Heart left ventricle (tissue), 16 donors: ENCODE measurements at regions not wholly inside any gene's neighbourhood (a gene's known extent, or its start where the extent isn't known, plus 50 kb on each side); places are given as distances from the start of the nearest gene placed in this dataset.

ENCODE experiments used
- ATAC-seq, 4 donors: fragments of 200-7000 bp; cut with Tn5 transposase; one replicate each; pipeline ENCODE4 v1.9.1; 2020 to 2022; ENCODE audit warnings: moderate library complexity in 4 of 4, mild to moderate bottlenecking in 3 of 4, moderate number of reproducible peaks in 1 of 4
- DNase-seq, 5 donors: peaks; one replicate each; pipeline ENCODE4 v3.0.0-alpha.2; 2020
- H3K27ac ChIP-seq, 12 donors: fragments of 200-600 bp; sonication (generic) in 4 of 12; one replicate each; pipeline versions ENCODE4 v1.5.0 to v1.8.0; 2016 to 2022; ENCODE audit warnings: mild to moderate bottlenecking in 2 of 12
- H3K27me3 ChIP-seq, 9 donors: fragments of 200-600 bp; sonication (generic) in 2 of 9; one replicate each; pipeline versions ENCODE4 v1.5.1 to v1.8.0; 2016 to 2022; ENCODE audit warnings: mild to moderate bottlenecking in 3 of 9
- H3K36me3 ChIP-seq, 9 donors: fragments of 200-600 bp; sonication (generic) in 2 of 9; one replicate each; pipeline versions ENCODE4 v1.5.0 to v1.8.0; 2018 to 2022; ENCODE audit warnings: mild to moderate bottlenecking in 2 of 9
- H3K4me1 ChIP-seq, 12 donors: fragments of 200-600 bp; sonication (generic) in 4 of 12; one replicate each; pipeline versions ENCODE4 v1.5.0 to v1.8.0; 2016 to 2022; ENCODE audit warnings: mild to moderate bottlenecking in 3 of 12
- H3K4me3 ChIP-seq, 12 donors: fragments of 200-600 bp; sonication (generic) in 4 of 12; one replicate each; pipeline versions ENCODE4 v1.5.0 to v1.8.0; 2017 to 2022; ENCODE audit warnings: mild to moderate bottlenecking in 9 of 12, moderate library complexity in 4 of 12
- H3K9me3 ChIP-seq, 12 donors: fragments of 200-600 bp; sonication (generic) in 4 of 12; one replicate each; pipeline versions ENCODE4 v1.5.0 to v1.8.0; 2016 to 2022; ENCODE audit warnings: mild to moderate bottlenecking in 1 of 12
- POLR2A ChIP-seq, 2 donors: fragments of 450-650 bp; IDR thresholded peaks; one replicate each; pipeline ENCODE4 v1.6.1; 2017; ENCODE audit warnings: antibody characterized with exemption in 2 of 2, mild to moderate bottlenecking in 2 of 2, moderate library complexity in 2 of 2
- WGBS, 4 donors: extraction: QIAGEN DNeasy Blood & Tissue Kit in 2 of 4; methylation state at CpG; one replicate each; pipeline versions ENCODE4 v1.1.5 to v1.1.7; 2013 to 2018; 5-methylcytosine and 5-hydroxymethylcytosine counted together
- intact Hi-C, 10 donors: fragments of 100-400 bp; cut with DNase I; formaldehyde crosslinking; loops; one replicate each; pipeline versions ENCODE4 v1.11.1 to v1.14.2; 2022
- TF ChIP-seq, protein P1 (sequence below), 12 donors: fragments of 200-600 bp; sonication (generic) in 4 of 12; IDR thresholded peaks; one replicate each; pipeline versions ENCODE4 v1.5.0 to v1.8.0; 2018 to 2022; ENCODE audit warnings: antibody characterized with exemption in 12 of 12, mild to moderate bottlenecking in 5 of 12
- donor health status: ischemic (EF 13 %, LVEDD 7.1; RV severe dilation, severe dysfunction).
- donor health status: healthy with polysubstance abuse.
- donor health status: DM: no; HTN: yes; CAD: no.
- donor health status: DM: no; HTN: no; CAD: no.
- donor health status: ischemic (EF 25% LVEDD 6.9; RV normal size, moderate dysfunction).
- donor health status: ischemic (EF 25% LVEDD 5.7; RV mildly dilated, moderate dysfunction).
- donor health status: healthy.
- donor health status: DM: yes; HTN: yes; CAD: no.
- donor health status: ischemic (EF 35%, LVEDD 5.7; RV mildly dilated, moderate dysfunction).
- donor health status: nonischemic (EF 11% LVEDD 7.7; RV severe dilation, severe dysfunction).
- donor health status: DM: yes; HTN: yes; CAD: no.
- donor health status: PGD.
- donor health status: ischemic (EF 29% LVEDD 5.4; RV normal size, mild dysfunction).
- donor health status: nonischemic (EF 23%, LVEDD 6.1; RV moderate dilation, normal function).

GRCh38 chr4:20358110-20358509 is 106.4 kb downstream of the SLIT2 start:
- intact Hi-C loops, result no loop called here
- WGBS, 4 donors, result 93 to 96% (median 95%) methylated on average over 8 of the region's 8 CpGs
- H3K27ac ChIP-seq, result no peak overlapping the region

GRCh38 chr4:20359692-20360091 is 108.0 kb downstream of the SLIT2 start:
- Histone ChIP-seq H3K9me3 (no peaks in the 10 kb centered on the region), H3K4me1 (peaks cover 0 to 3% (median 0%) of the 10 kb centered on the region in 12 donors), H3K27ac (no peak overlapping the region), H3K27me3 (no peaks in the 10 kb centered on the region), H3K4me3 (no peak overlapping the region), H3K36me3 (no peaks in the 10 kb centered on the region)
- TF ChIP-seq POLR2A (IDR thresholded peaks at IDR 0.05), result no peak
- TF ChIP-seq, protein P1, sequence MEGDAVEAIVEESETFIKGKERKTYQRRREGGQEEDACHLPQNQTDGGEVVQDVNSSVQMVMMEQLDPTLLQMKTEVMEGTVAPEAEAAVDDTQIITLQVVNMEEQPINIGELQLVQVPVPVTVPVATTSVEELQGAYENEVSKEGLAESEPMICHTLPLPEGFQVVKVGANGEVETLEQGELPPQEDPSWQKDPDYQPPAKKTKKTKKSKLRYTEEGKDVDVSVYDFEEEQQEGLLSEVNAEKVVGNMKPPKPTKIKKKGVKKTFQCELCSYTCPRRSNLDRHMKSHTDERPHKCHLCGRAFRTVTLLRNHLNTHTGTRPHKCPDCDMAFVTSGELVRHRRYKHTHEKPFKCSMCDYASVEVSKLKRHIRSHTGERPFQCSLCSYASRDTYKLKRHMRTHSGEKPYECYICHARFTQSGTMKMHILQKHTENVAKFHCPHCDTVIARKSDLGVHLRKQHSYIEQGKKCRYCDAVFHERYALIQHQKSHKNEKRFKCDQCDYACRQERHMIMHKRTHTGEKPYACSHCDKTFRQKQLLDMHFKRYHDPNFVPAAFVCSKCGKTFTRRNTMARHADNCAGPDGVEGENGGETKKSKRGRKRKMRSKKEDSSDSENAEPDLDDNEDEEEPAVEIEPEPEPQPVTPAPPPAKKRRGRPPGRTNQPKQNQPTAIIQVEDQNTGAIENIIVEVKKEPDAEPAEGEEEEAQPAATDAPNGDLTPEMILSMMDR (IDR thresholded peaks at IDR 0.05), result no peak
- intact Hi-C loops, result no loop called here
- no peak for DNase-seq
- no peak for ATAC-seq
- 89 to 100% (median 98%) methylated on average over 1 of the region's 1 CpG for WGBS, 4 donors

More at GRCh38 chr4:20358110-20358509, 106.4 kb downstream of the SLIT2 start:
- peaks cover 0 to 3% (median 0%) of the 10 kb centered on the region in 12 donors for H3K4me1 ChIP-seq
- TF ChIP-seq, protein P1 (IDR thresholded peaks at IDR 0.05), result no peak
- no peak for TF ChIP-seq POLR2A (IDR thresholded peaks at IDR 0.05)
- no peak for ATAC-seq
- no peak for DNase-seq
- no peak overlapping the region for H3K4me3 ChIP-seq
- H3K36me3 ChIP-seq, result no peaks in the 10 kb centered on the region
- H3K9me3 ChIP-seq, result no peaks in the 10 kb centered on the region
- H3K27me3 ChIP-seq, result no peaks in the 10 kb centered on the region

DNA sequence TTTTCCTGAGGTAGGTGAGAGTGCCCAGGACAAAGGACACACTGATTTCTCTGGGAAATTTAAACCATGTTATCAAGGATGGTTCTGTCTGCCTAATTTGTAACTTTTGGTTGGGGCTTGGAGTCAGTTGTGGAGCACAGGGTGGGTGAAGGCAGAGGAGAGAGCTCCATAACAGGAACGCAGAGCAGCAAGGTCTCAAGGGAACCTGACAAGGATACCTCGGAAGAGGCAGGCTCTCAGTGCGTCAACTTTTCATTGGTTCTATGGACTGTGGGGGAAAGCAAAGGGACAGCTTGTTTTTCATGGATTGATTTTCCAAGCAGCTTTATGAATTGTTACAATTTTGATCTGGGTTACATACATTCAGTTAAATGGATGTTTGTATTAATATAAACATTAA is 110.4 kb downstream of the SLIT2 start:
- Histone ChIP-seq H3K4me1 (no peaks in the 10 kb centered on the region), H3K27ac (no peak overlapping the region), H3K36me3 (no peaks in the 10 kb centered on the region), H3K27me3 (no peaks in the 10 kb centered on the region), H3K9me3 (no peaks in the 10 kb centered on the region), H3K4me3 (no peak overlapping the region)
- no peak for DNase-seq
- 87 to 96% (median 88%) methylated on average over 3 of the region's 3 CpGs for WGBS, 4 donors
- intact Hi-C loops, result no loop called here
- TF ChIP-seq, protein P1 (IDR thresholded peaks at IDR 0.05), result no peak
- no peak for TF ChIP-seq POLR2A (IDR thresholded peaks at IDR 0.05)
- no peak for ATAC-seq

GRCh38 chr4:20364969-20365368 is 113.3 kb downstream of the SLIT2 start:
- no peak overlapping the region for H3K27ac ChIP-seq
- WGBS, 4 donors, result 87 to 94% (median 90%) methylated on average over 4 of the region's 4 CpGs
- intact Hi-C loops, result no loop called here
- DNase-seq (no peak), ATAC-seq (no peak)
- no peaks in the 10 kb centered on the region for H3K27me3 ChIP-seq
- TF ChIP-seq, protein P1 (IDR thresholded peaks at IDR 0.05), result no peak
- no peak for TF ChIP-seq POLR2A (IDR thresholded peaks at IDR 0.05)
- no peaks in the 10 kb centered on the region for H3K36me3 ChIP-seq
- no peaks in the 10 kb centered on the region for H3K4me1 ChIP-seq
- H3K4me3 ChIP-seq, result no peak overlapping the region
- H3K9me3 ChIP-seq, result no peaks in the 10 kb centered on the region
